VCaP (cell line): ENCODE measurements at regions not wholly inside any gene's neighbourhood (a gene's known extent, or its start where the extent isn't known, plus 50 kb on each side); places are given as distances from the start of the nearest gene placed in this dataset.
"Not testable (repeated sequence)": the region's sequence is repeated elsewhere in the genome, so short reads cannot be mapped to it uniquely, and the experiment has no call there.

ENCODE experiments used
- H3K27ac ChIP-seq: fragments of 450-650 bp; 2 replicates; pipeline ENCODE4 v1.5.1; 2017
- CTCF ChIP-seq: fragments of 450-650 bp; conservative IDR thresholded peaks from 2 replicates; pipeline ENCODE4 v1.5.1; 2017; ENCODE audit warnings: mild to moderate bottlenecking, moderate library complexity

GRCh38 chr1:192877283-192877886 is 68.5 kb downstream of the RGS2 start:
- no peak for TF ChIP-seq CTCF
- no peak overlapping the region for H3K27ac ChIP-seq

GRCh38 chr1:192878249-192878648 is 69.4 kb downstream of the RGS2 start:
- H3K27ac ChIP-seq, result no peak overlapping the region
- no peak for TF ChIP-seq CTCF

- TF ChIP-seq CTCF, result no peak
Observed at GRCh38 chr1:192879406-192879805, 70.6 kb downstream of the RGS2 start.

GRCh38 chr1:192880231-192880630 is 71.4 kb downstream of the RGS2 start:
- no peak overlapping the region for H3K27ac ChIP-seq
- no peak for TF ChIP-seq CTCF

More at GRCh38 chr1:192879406-192879805, 70.6 kb downstream of the RGS2 start:
- H3K27ac ChIP-seq, result no peak overlapping the region

- TF ChIP-seq CTCF, result no peak
- H3K27ac ChIP-seq, result no peak overlapping the region
Observed at GRCh38 chr1:192884241-192884640, 75.4 kb downstream of the RGS2 start.

GRCh38 chr1:192885387-192885786 is 76.5 kb downstream of the RGS2 start:
- not testable (repeated sequence) for H3K27ac ChIP-seq

GRCh38 chr1:192887426-192887825 is 78.6 kb downstream of the RGS2 start:
- H3K27ac ChIP-seq, result no peak overlapping the region

More at GRCh38 chr1:192887426-192887825, 78.6 kb downstream of the RGS2 start:
- TF ChIP-seq CTCF, result no peak
